Stimulated activated CD8-positive, alpha-beta memory T cell treated with anti-CD3 and anti-CD28 coated beads, Interleukin-7, amount 100 ng/mL, for 24 hours (primary cell): ENCODE measurements at regions not wholly inside any gene's neighbourhood (a gene's known extent, or its start where the extent isn't known, plus 50 kb on each side); places are given as distances from the start of the nearest gene placed in this dataset.

Experiments
- DNase-seq: peaks from one replicate; pipeline ENCODE4 v3.0.0-alpha.2; 2020; ENCODE audit warnings: low read depth

DNA sequence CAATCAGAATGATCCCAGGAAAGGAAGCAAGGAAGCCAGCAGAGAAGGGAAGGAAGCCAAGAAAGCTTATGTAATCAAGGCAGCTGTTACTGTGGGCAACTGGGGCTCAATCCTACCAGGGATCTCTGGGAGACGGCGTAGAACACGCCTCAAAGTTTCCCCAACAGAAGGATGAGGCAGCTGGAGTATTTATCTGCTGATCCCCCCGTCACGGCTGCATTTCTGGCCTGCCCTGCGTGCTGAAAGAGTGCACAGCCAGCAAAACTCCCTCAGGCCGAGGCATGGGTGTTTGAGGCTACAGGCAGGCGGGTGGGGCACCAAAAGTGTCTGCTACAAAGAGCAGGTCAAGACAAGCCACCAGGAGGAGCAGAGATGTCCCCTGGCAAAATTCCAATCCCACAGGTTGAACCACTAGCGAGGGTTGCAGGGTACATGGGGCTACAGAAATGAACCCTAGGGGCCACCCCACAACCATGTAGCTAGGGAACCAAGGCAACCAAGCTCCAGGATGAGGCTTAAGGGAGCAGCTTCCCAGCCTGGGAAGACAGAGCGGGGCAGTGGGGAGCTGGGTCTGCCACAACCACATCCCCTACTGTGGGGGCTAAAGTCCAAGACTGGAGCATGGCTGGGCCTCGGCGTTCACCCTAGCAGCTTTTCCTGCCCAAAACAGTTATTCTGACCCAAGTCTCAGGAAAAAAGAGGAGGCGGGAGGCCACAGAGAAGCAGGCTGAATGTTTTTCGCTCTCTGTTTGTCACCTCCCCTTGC, 113.4 kb downstream of the BCOR start:
- DNase-seq: no peak

DNA sequence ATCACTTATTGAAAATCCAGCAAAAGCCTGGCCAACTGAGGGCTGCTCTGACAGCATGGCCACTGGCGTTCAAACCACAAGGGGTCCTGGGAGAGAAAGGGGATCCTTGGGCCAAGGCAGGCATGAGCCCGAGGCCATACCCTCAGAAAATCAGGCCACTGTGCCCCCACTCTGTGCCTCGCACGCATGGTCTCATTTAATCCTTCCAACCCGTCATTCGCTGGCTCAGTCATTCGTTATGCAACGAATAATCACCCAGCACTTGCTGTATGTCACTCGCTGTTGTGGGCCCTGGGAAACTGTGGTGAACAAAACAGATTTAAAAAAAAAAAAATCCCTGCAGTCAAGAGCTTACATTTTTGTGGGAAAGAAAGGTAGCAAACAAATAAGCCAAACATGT, 112.7 kb downstream of the BCOR start:
- no peak for DNase-seq

DNA sequence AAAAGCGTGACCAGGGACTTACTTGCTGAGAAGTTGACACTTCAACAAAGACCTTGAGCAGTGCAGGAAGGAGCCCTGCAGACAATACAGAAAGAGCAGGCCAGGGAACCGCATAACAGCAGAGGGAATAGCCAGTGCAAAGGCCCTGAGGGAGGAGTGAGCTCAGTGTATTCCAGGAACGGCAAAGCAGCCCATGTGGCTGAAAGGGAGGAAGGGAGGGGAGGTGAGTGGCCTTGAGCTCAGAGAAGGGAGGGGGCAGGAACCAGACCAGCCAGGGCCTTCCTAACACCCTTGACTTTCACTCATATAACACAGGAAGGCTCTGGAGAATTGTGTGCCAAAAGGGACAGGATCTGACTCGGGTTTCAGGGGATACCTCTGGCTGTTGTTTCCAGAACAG, 112.2 kb downstream of the BCOR start:
- no peak for DNase-seq

- no peak for DNase-seq
Observed at GRCh38 chrX:39988496-39988895, 109.3 kb downstream of the BCOR start.

DNA sequence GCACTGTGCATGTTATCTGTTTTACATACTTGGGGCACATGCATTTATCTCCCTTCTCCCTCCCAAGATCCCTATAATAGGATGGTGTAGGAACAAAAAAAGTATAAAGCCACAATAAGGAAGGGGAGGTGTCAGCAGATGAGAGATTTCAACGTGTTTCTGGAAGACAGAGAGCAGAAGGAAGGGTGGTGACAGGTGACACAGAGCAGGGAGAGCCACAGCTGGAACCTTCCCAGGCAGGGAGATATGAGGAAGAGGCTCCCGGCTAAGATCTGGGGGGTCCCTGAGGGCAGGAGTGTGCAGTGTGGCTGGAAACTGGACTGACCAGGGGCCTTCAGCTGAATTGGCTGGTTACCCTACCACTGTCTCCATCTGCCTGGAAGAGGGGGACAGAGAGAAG, 107.4 kb downstream of the BCOR start:
- no peak for DNase-seq

GRCh38 chrX:39992300-39992699, 105.5 kb downstream of the BCOR start:
- DNase-seq: no peak

DNA sequence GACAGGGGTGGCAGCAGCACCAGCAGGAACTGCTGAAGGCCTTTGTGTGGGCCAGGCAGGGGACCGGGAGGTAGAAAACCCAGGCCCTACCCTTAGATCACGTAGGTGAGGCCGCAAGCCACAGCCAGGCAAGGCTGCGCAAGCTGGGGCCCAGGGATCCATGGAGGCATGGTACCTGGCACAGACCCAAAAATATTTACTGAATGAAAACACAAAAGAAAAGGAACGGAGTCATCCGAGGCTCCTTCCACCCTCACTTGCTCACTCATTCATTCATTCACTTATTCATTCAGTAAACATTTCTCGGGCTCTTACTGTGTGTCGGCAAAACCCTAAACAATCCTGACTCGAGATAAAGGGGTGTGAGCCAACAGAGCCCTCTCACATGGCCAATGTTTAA, 102.3 kb downstream of the BCOR start:
- no peak for DNase-seq

DNA sequence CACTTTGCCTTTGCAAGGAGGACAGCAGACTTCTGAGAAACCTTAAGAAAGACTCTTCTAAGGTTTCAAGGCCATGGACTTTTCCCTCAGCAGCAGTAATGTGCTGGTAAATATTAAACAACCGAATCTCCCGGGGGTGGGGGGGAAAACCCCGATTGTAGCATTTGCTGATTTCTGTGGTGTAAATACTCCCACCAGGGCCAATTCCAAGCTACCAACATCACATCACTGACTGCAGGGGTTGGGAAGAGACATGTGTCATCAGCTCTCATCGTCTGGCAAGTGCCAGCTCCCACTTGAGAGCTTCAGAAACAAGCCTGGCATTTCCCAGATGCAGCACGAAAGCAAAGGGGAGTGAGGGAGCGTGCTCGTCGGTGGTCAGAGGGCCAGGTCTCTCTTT, 101.2 kb downstream of the BCOR start:
- DNase-seq: no peak

- DNase-seq: no peak
Observed at GRCh38 chrX:39998636-39999406, 98.9 kb downstream of the BCOR start.
